22Rv1 (cell line): ENCODE measurements at regions not wholly inside any gene's neighbourhood (a gene's known extent, or its start where the extent isn't known, plus 50 kb on each side); places are given as distances from the start of the nearest gene placed in this dataset.

ENCODE experiments used
- H3K27ac ChIP-seq: fragments of 450-650 bp; 2 replicates; pipeline ENCODE4 v1.5.1; 2017
- ZFX ChIP-seq: fragments of 450-650 bp; IDR thresholded peaks from 2 replicates; pipeline ENCODE4 v1.6.1; 2017; ENCODE audit warnings: antibody characterized with exemption, borderline replicate concordance
- TF ChIP-seq, protein P1 (sequence below): fragments of 450-650 bp; IDR thresholded peaks from 2 replicates; pipeline ENCODE4 v1.5.1; 2017; ENCODE audit warnings: mild to moderate bottlenecking

DNA sequence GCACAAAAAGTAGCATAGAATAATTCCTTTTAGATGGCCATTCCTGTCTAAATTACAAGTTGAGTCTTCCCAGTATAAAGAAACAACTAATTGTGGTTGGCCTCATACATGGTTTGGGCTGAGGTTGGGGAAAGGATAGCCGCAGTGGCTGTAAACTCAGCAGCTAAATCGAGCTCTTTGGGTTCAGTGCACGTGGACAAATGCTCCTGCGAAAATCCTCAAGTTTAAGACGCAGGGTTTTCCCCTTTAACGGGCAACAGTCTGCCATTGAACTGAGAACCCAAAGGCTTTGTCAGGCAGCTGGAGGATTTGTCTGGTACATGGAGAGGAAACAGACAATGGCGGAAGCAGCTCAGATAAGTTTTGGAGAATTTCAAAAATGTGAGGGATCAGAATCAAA, 331.9 kb downstream of the TGFB2 start:
- no peak for TF ChIP-seq ZFX
- TF ChIP-seq, protein P1, sequence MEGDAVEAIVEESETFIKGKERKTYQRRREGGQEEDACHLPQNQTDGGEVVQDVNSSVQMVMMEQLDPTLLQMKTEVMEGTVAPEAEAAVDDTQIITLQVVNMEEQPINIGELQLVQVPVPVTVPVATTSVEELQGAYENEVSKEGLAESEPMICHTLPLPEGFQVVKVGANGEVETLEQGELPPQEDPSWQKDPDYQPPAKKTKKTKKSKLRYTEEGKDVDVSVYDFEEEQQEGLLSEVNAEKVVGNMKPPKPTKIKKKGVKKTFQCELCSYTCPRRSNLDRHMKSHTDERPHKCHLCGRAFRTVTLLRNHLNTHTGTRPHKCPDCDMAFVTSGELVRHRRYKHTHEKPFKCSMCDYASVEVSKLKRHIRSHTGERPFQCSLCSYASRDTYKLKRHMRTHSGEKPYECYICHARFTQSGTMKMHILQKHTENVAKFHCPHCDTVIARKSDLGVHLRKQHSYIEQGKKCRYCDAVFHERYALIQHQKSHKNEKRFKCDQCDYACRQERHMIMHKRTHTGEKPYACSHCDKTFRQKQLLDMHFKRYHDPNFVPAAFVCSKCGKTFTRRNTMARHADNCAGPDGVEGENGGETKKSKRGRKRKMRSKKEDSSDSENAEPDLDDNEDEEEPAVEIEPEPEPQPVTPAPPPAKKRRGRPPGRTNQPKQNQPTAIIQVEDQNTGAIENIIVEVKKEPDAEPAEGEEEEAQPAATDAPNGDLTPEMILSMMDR: no peak
- no peak overlapping the region for H3K27ac ChIP-seq

DNA sequence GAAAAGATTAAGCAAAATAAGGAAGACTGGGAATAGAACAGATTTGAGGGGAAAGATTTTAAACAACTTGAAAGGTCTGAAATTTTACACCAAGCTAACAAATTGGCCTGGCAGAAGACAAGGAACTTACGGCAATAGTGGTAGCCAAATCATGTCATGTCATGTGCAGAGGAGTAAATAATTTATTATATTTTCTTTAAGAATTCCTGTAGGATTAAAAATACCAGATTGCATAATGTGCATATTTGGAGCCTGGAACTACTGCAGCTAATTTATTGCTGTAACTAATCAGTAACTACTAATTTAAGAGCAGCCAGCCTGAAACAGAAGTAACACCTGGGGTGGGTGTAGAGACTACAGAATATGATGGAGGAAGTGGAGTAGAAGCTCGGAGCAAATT, 334.3 kb downstream of the TGFB2 start:
- no peak overlapping the region for H3K27ac ChIP-seq
- no peak for TF ChIP-seq ZFX
- TF ChIP-seq, protein P1: no peak

DNA sequence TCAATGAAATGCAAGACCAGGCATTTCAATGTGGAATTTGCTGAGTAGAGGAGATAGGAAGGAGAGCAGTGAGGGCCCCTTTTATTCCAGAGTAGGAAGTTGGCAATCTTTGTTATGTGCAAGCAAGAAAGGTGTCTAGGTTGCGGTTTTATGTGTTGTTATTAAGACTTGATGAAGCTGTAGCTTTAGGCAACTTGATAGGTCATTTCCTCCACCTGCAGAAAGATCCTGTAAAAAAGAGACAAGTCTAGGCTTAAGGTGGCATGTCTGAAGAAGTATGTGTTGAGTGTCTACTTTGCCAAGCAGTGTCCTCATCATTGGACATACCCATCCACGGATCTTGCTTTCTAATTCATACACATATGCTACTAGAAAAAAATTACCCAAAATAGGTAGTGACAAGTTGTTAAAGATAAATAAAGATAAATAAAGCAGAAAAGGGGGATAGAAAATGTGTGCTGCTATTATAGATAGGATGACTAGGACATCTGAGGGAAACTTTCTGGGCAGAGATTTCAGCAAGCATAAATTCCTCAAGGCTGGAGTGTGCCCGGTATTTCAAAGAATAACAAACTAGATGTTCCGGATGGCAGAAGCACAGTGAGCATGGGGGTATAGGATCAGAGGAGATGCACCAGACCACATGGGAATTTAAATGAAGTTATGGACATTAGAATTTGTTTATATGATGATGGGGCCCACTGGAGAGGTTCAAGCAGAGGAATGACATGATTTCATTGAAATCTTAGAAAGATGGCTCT, 335.0 kb downstream of the TGFB2 start:
- no peak overlapping the region for H3K27ac ChIP-seq
- TF ChIP-seq, protein P1: no peak
- TF ChIP-seq ZFX: no peak

DNA sequence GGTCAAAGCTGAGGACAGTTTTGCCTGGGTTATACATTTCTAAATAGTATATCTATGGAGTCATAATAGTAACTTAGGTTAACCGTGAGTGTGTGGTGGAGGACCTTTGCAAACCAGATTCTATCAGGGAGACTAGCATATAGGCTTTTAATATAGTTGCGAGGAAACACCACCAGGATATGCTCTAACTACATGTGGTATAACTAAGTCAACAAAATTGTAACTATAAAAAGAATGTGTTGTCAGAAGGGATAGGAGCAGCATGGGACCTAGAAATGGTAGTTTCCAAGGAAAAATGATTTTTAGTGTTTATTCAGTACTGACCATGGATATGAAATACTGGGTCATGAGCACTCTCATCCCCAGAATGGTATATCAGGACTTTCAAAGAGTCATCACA, 338.1 kb downstream of the TGFB2 start:
- TF ChIP-seq, protein P1: no peak
- TF ChIP-seq ZFX: no peak
- no peak overlapping the region for H3K27ac ChIP-seq

- no peak for TF ChIP-seq ZFX
- TF ChIP-seq, protein P1: no peak
- H3K27ac ChIP-seq: no peak overlapping the region
Observed at GRCh38 chr1:218686258-218686657, 341.1 kb downstream of the TGFB2 start.

GRCh38 chr1:218686761-218687160, 341.6 kb downstream of the TGFB2 start:
- TF ChIP-seq, protein P1: no peak
- no peak overlapping the region for H3K27ac ChIP-seq

DNA sequence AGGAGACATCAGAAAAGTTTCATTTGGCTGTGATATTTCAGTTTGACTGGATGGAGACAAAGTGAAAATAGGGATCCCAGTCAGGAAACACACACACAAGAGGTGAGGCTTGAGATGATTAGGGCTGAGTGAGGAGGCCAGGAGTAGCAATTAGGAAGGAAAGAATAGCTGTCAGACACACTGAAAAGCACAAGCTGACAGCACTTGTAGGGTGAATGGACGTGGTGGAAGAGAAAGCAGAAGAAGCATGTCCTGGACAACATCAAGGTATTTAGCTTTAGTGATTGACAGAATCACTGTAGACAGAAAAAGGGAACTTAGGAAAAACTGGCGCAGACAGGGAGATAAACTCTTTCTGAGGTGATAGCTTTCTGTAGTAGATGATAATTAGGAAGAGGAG, 347.7 kb downstream of the TGFB2 start:
- no peak for TF ChIP-seq ZFX
- TF ChIP-seq, protein P1: no peak
- H3K27ac ChIP-seq: no peak overlapping the region
